Muscle of leg (tissue), 3 donors: ENCODE measurements at regions not wholly inside any gene's neighbourhood (a gene's known extent, or its start where the extent isn't known, plus 50 kb on each side); places are given as distances from the start of the nearest gene placed in this dataset.
A peak's percentile ranks its signal among the peaks of the same experiment; 100 is the strongest.

Experiments
- DNase-seq: peaks from one replicate; pipeline ENCODE4 v3.0.0; 2013
- H3K27ac ChIP-seq: one replicate; pipeline ENCODE4 v1.5.1; 2013; ENCODE audit warnings: mild to moderate bottlenecking, low read length, control low read depth
- H3K27me3 ChIP-seq: one replicate; pipeline ENCODE4 v1.6.1; 2013; ENCODE audit warnings: low read length; ENCODE audit not compliant: control insufficient read depth, insufficient read depth
- H3K36me3 ChIP-seq: one replicate; pipeline ENCODE4 v1.6.1; 2013; ENCODE audit warnings: low read length; ENCODE audit not compliant: control insufficient read depth, insufficient read depth
- H3K4me1 ChIP-seq: one replicate; pipeline ENCODE4 v1.6.1; 2013; ENCODE audit warnings: low read length; ENCODE audit not compliant: control insufficient read depth, insufficient read depth
- H3K4me3 ChIP-seq: one replicate; pipeline ENCODE4 v1.5.1; 2013; ENCODE audit warnings: low read length, control low read depth
- H3K9me3 ChIP-seq: replicated peaks from 2 replicates; pipeline ENCODE4 v1.6.1; 2013; ENCODE audit warnings: low read depth, low read length; ENCODE audit not compliant: control insufficient read depth
- WGBS: methylation state at CpG from one replicate; pipeline ENCODE4 v1.1.5; 2013; ENCODE audit warnings: missing lambda C conversion rate; ENCODE audit not compliant: insufficient coverage; 5-methylcytosine and 5-hydroxymethylcytosine counted together

DNA sequence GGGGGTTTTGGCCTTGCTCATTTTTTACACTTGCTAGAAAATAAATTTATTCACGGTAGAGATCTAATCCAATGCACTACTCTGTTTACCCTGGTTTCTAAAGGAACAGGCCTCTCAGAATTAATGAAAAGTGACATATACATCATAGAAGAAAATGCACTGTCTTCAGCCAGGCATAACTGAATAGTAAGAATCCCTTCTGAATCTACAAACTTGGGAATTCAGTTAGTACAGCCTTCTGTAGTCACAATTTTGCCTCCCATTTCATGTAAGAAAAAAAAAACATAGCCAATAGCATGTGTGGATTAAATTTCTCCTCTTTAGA is 197.3 kb downstream of the CAAP1 start:
- Histone ChIP-seq H3K27me3 (no peaks in the 10 kb centered on the region), H3K9me3 (no peaks in the 10 kb centered on the region), H3K4me3 (no peak overlapping the region), H3K36me3 (no peaks in the 10 kb centered on the region), H3K4me1 (no peaks in the 10 kb centered on the region), H3K27ac (no peak overlapping the region)
- no CpG with 5 or more reads among the region's 1 CpG for WGBS
- no peak for DNase-seq

- H3K27ac ChIP-seq = no peak overlapping the region
- H3K4me3 ChIP-seq = no peak overlapping the region
- no peaks in the 10 kb centered on the region for H3K9me3 ChIP-seq
- no peak for DNase-seq
- no peaks in the 10 kb centered on the region for H3K4me1 ChIP-seq
- WGBS = no CpG with 5 or more reads among the region's 5 CpGs
- no peaks in the 10 kb centered on the region for H3K27me3 ChIP-seq
- no peaks in the 10 kb centered on the region for H3K36me3 ChIP-seq
These were observed 198.0 kb downstream of the CAAP1 start for GRCh38 chr9:26694381-26695297.

GRCh38 chr9:26689041-26689440 is 203.6 kb downstream of the CAAP1 start:
- no peak for DNase-seq
- no peak overlapping the region for H3K4me3 ChIP-seq
- no peaks in the 10 kb centered on the region for H3K4me1 ChIP-seq
- H3K9me3 ChIP-seq = no peaks in the 10 kb centered on the region
- no peaks in the 10 kb centered on the region for H3K27me3 ChIP-seq
- no peak overlapping the region for H3K27ac ChIP-seq
- 57% methylated on average over 4 of the region's 6 CpGs for WGBS
- H3K36me3 ChIP-seq = no peaks in the 10 kb centered on the region

DNA sequence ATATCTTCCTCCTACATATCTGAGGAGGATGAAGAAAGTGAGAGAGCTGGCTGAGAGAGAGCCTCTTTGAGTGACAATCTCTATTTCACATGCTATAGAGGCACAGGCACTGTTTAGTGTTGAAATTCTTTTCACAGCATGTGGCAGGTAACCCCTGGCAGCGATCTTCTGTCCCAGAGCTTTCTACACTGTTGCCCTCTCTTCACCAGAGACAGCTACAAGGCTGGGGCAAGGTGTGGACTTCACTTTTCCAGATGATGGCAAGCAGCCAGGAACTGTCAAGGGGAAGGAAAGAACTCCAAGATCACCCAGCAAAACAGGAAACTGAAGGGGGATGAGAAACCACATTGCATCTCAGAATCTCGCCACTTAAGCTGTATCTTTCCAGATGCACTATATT is 205.2 kb downstream of the CAAP1 start:
- Histone ChIP-seq H3K36me3 (no peaks in the 10 kb centered on the region), H3K4me1 (no peaks in the 10 kb centered on the region), H3K27ac (no peak overlapping the region), H3K27me3 (no peaks in the 10 kb centered on the region), H3K9me3 (no peaks in the 10 kb centered on the region), H3K4me3 (no peak overlapping the region)
- no CpG with 5 or more reads among the region's 2 CpGs for WGBS
- peak; percentile 42 for DNase-seq

DNA sequence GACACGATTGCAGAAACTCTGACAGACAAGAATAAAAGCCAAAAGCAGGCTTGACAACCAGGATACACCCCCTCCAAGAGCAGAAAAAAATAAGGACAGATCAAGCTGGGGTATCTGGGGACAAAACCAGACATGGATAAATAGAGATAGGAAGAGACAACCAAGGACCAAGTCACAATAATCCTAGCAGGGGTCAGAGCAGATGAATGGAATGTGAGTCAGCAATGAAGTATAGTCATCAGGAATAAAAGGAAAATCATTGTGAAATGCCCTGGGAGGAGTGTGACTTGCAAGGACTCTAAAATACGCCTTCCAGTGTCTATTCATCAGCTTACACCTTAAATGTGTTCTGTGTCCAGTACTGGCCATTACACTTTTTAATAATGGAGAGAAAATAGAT is 206.8 kb downstream of the CAAP1 start:
- H3K4me3 ChIP-seq = no peak overlapping the region
- H3K27ac ChIP-seq = no peak overlapping the region
- no peaks in the 10 kb centered on the region for H3K4me1 ChIP-seq
- DNase-seq = no peak
- no peaks in the 10 kb centered on the region for H3K36me3 ChIP-seq
- no CpG with 5 or more reads among the region's 2 CpGs for WGBS
- H3K9me3 ChIP-seq = no peaks in the 10 kb centered on the region
- no peaks in the 10 kb centered on the region for H3K27me3 ChIP-seq

DNA sequence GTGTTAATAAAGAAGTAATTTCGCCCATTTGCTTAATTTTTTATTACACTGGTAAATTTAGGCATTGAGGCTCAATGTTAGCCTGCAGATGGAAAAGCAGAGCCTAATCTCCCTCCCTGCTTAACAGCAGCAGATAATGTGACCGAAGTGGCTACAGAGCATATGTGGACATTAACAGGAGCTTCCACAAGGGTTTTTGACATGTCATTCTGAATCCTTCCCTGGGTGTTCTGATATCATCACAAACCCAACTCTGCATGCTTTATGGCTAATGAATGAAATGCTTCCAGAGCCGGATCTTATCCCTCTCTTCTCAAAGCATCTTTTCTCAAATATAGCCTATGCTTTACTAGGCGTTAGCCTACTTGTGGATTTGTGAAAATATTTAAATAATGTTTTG is 208.6 kb downstream of the CAAP1 start:
- H3K27me3 ChIP-seq = no peaks in the 10 kb centered on the region
- no peak overlapping the region for H3K4me3 ChIP-seq
- WGBS = 83% methylated on average over 1 of the region's 4 CpGs
- DNase-seq = no peak
- H3K27ac ChIP-seq = no peak overlapping the region
- H3K4me1 ChIP-seq = no peaks in the 10 kb centered on the region
- no peaks in the 10 kb centered on the region for H3K9me3 ChIP-seq
- no peaks in the 10 kb centered on the region for H3K36me3 ChIP-seq

- Histone ChIP-seq H3K9me3 (no peaks in the 10 kb centered on the region), H3K27me3 (no peaks in the 10 kb centered on the region), H3K4me3 (no peak overlapping the region), H3K27ac (no peak overlapping the region), H3K4me1 (no peaks in the 10 kb centered on the region), H3K36me3 (no peaks in the 10 kb centered on the region)
- 80% methylated on average over 1 of the region's 4 CpGs for WGBS
- DNase-seq = no peak
These were observed 209.7 kb downstream of the CAAP1 start for GRCh38 chr9:26682796-26683496.

- H3K4me3 ChIP-seq = no peak overlapping the region
- DNase-seq = no peak
- no peaks in the 10 kb centered on the region for H3K9me3 ChIP-seq
- no CpG with 5 or more reads among the region's 4 CpGs for WGBS
- H3K36me3 ChIP-seq = no peaks in the 10 kb centered on the region
- H3K27me3 ChIP-seq = no peaks in the 10 kb centered on the region
- no peaks in the 10 kb centered on the region for H3K4me1 ChIP-seq
- H3K27ac ChIP-seq = no peak overlapping the region
These were observed 210.6 kb downstream of the CAAP1 start for GRCh38 chr9:26682041-26682440.

DNA sequence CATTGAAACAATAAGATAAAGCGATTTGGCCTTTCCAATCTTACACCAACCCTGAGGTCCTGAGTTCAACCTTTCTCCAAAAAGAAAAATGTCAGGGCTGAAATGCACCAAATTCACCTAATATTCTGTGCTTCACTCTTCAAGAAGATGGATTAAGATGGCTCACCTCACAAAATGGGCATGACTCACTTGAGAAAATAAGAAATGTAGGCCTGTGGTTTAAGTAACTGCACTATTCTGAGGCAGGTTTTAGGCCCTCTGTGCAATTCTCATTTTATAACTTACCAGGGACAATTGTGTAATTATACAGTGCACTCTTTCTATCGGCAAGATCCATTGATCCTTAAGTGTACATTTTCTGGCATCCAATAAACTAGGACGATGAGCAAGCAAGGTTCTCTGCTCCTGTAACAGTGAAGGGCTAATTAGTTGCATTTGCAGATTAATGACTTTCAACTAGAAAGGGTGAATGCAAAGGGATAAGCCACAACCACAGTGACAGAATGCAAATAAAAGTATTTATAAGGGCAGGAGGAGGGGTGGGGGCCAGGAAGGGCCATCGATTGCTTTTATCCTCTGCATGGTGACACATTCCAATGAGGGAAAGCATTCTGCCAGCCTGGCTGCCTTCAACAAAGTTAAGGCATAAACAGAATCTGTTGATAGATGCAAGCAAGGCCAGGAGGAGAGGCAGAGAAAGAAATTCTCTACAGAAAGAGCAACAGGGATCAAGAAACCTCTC is 214.5 kb downstream of the CAAP1 start:
- no peaks in the 10 kb centered on the region for H3K27me3 ChIP-seq
- H3K9me3 ChIP-seq = no peaks in the 10 kb centered on the region
- no peak overlapping the region for H3K4me3 ChIP-seq
- DNase-seq = no peak
- no peak overlapping the region for H3K27ac ChIP-seq
- WGBS = 37% methylated on average over 2 of the region's 4 CpGs
- H3K4me1 ChIP-seq = no peaks in the 10 kb centered on the region
- H3K36me3 ChIP-seq = no peaks in the 10 kb centered on the region

DNA sequence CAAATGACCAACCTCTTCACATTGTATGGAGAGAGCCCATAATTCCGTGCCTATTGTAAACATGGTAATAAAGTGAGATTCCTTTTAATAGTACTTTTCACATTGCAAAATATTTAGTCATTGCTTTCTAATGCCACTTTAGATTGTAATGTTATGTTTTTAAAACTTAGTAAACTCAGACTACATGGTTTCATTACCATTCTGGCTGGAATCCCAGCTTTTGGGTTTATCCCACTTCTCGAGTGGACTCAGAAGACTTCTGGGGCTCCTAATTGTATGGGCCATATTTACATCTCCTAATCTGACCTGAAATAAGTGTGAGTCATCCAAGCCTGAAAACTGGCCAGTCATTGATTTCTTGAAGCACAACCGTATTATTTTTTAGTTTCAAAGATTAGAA is 217.6 kb downstream of the CAAP1 start:
- Histone ChIP-seq H3K4me3 (no peak overlapping the region), H3K27me3 (no peaks in the 10 kb centered on the region), H3K36me3 (no peaks in the 10 kb centered on the region), H3K27ac (no peak overlapping the region), H3K4me1 (no peaks in the 10 kb centered on the region), H3K9me3 (no peaks in the 10 kb centered on the region)
- 100% methylated on average over 1 of the region's 3 CpGs for WGBS
- no peak for DNase-seq
